SK-N-SH (cell line): ENCODE measurements at regions not wholly inside any gene's neighbourhood (a gene's known extent, or its start where the extent isn't known, plus 50 kb on each side); places are given as distances from the start of the nearest gene placed in this dataset.

Experiments
- CTCF ChIA-PET: fragments of 300-600, 350-600 bp; formaldehyde crosslinking; extraction: SDS; loops from one replicate; lab custom pipeline; 2021; lab: Yijun Ruan, JAX
- POLR2A ChIA-PET: fragments of 350-600 bp; sonication (Branson Sonifier 250); formaldehyde crosslinking; extraction: SDS; loops from one replicate; lab custom pipeline; 2020; ENCODE audit warnings: antibody characterized with exemption, inconsistent platforms; lab: Yijun Ruan, JAX
- DNase-seq: peaks from one replicate; pipeline ENCODE4 v3.0.0; 2012
- H2AFZ ChIP-seq: fragments of 200-600 bp; sonication (generic); 2 replicates; pipeline ENCODE4 v1.8.1; 2016; ENCODE audit warnings: antibody characterized with exemption, mild to moderate bottlenecking, low read depth
- H3F3A ChIP-seq: fragments of 200-600 bp; sonication (generic); replicated peaks from 2 replicates; pipeline ENCODE3; 2016; ENCODE audit warnings: antibody characterized with exemption, mild to moderate bottlenecking; ENCODE audit not compliant: insufficient read depth
- H3K27ac ChIP-seq, 2 experiments: fragments of 200-500 bp in 1 of 2; fragments of 200-600 bp in 1 of 2; sonication (Bioruptor generic) in 1 of 2; sonication (generic), shearing (Covaris generic) in 1 of 2; 2 replicates each; pipeline versions ENCODE4 v1.5.1 to v1.6.1; 2014 to 2016; ENCODE audit warnings: low read depth in 2 of 2, inconsistent platforms in 1 of 2, low read length in 1 of 2, mild to moderate bottlenecking in 1 of 2, mixed read lengths in 1 of 2
- H3K27me3 ChIP-seq: fragments of 200-600 bp; sonication (generic), shearing (Covaris generic); 2 replicates; pipeline ENCODE4 v1.6.1; 2016; ENCODE audit warnings: mixed run types; ENCODE audit not compliant: insufficient read depth
- H3K36me3 ChIP-seq, 2 experiments: fragments of 200-500 bp in 1 of 2; fragments of 200-600 bp in 1 of 2; sonication (Bioruptor generic) in 1 of 2; sonication (generic) in 1 of 2; replicated peaks in 1 of 2; 2 replicates each; pipeline versions ENCODE3 to v1.5.1; 2014 to 2016; ENCODE audit warnings: low read length in 1 of 2, mild to moderate bottlenecking in 1 of 2; ENCODE audit not compliant: insufficient read depth in 2 of 2, control insufficient read depth in 1 of 2
- H3K4me1 ChIP-seq, 2 experiments: fragments of 200-500 bp in 1 of 2; fragments of 200-600 bp in 1 of 2; sonication (Bioruptor generic) in 1 of 2; sonication (generic), shearing (Covaris generic) in 1 of 2; 2 replicates each; pipeline versions ENCODE4 v1.5.1 to v1.6.1; 2014 to 2016; ENCODE audit warnings: low read depth in 1 of 2, low read length in 1 of 2, mixed run types in 1 of 2; ENCODE audit not compliant: insufficient read depth in 2 of 2, control insufficient read depth in 1 of 2
- H3K4me2 ChIP-seq: fragments of 200-600 bp; sonication (generic), shearing (Covaris generic); 2 replicates; pipeline ENCODE4 v1.6.1; 2017; ENCODE audit warnings: mixed run types
- H3K4me3 ChIP-seq, 2 experiments: fragments of 200-500 bp in 1 of 2; fragments of 200-600 bp in 1 of 2; sonication (Bioruptor generic) in 1 of 2; sonication (generic), shearing (Covaris generic) in 1 of 2; 2 replicates each; pipeline versions ENCODE4 v1.5.1 to v1.8.1; 2014 to 2016; ENCODE audit warnings: low read depth in 2 of 2, inconsistent platforms in 1 of 2, low read length in 1 of 2, mild to moderate bottlenecking in 1 of 2, mixed read lengths in 1 of 2, moderate library complexity in 1 of 2
- H3K79me2 ChIP-seq: fragments of 200-600 bp; sonication (generic); 2 replicates; pipeline ENCODE4 v1.8.1; 2017; ENCODE audit warnings: mild to moderate bottlenecking; ENCODE audit not compliant: insufficient read depth
- H3K9ac ChIP-seq: fragments of 200-600 bp; sonication (generic); 2 replicates; pipeline ENCODE4 v1.6.1; 2017; ENCODE audit warnings: mixed run types
- H3K9me2 ChIP-seq: fragments of 200-600 bp; sonication (generic); 2 replicates; pipeline ENCODE4 v1.6.1; 2017; ENCODE audit warnings: mixed run types
- H3K9me3 ChIP-seq: fragments of 200-600 bp; sonication (generic); 2 replicates; pipeline ENCODE4 v1.6.1; 2017; ENCODE audit warnings: mixed run types, mild to moderate bottlenecking, moderate library complexity
- H4K20me1 ChIP-seq: fragments of 200-600 bp; sonication (generic); 2 replicates; pipeline ENCODE4 v1.6.1; 2017; ENCODE audit warnings: mild to moderate bottlenecking, mixed run types; ENCODE audit not compliant: insufficient read depth
- CHD2 ChIP-seq: fragments of 150-350 bp; IDR thresholded peaks from 2 replicates; pipeline ENCODE4 v1.6.1; 2018; ENCODE audit warnings: low read length; ENCODE audit not compliant: partially characterized antibody
- EP300 ChIP-seq, 2 experiments: IDR thresholded peaks; 2 replicates each; pipeline versions ENCODE4 v1.4.0 to v1.6.1; 2012; ENCODE audit warnings: borderline replicate concordance in 1 of 2, low read depth in 1 of 2, low read length in 1 of 2
- EZH2phosphoT487 ChIP-seq: fragments of 200-600 bp; sonication (generic); IDR thresholded peaks from 2 replicates; pipeline ENCODE4 v1.6.1; 2017; ENCODE audit warnings: low read depth, mixed run types, mild to moderate bottlenecking, antibody characterized with exemption, moderate library complexity, borderline replicate concordance
- FOSL2 ChIP-seq: IDR thresholded peaks from 2 replicates; pipeline ENCODE4 v1.4.0; 2012; ENCODE audit warnings: low read depth, mild to moderate bottlenecking, moderate library complexity, borderline replicate concordance
- FOXM1 ChIP-seq: IDR thresholded peaks from 2 replicates; pipeline ENCODE4 v1.4.0; 2012; ENCODE audit warnings: low read depth, mild to moderate bottlenecking
- MAX ChIP-seq: IDR thresholded peaks from 2 replicates; pipeline ENCODE4 v1.4.0; 2012; ENCODE audit warnings: low read depth
- MEF2A ChIP-seq: IDR thresholded peaks from 2 replicates; pipeline ENCODE4 v1.4.0; 2012; ENCODE audit warnings: low read depth, borderline replicate concordance
- NFIC ChIP-seq: IDR thresholded peaks from 2 replicates; pipeline ENCODE4 v1.4.0; 2012; ENCODE audit warnings: borderline replicate concordance
- PBX3 ChIP-seq: IDR thresholded peaks from 2 replicates; pipeline ENCODE4; 2012
- RCOR1 ChIP-seq: fragments of 150-350 bp; IDR thresholded peaks from 2 replicates; pipeline ENCODE4 v1.6.1; 2017; ENCODE audit warnings: antibody characterized with exemption, low read length
- REST ChIP-seq: IDR thresholded peaks from 2 replicates; pipeline ENCODE4 v1.6.1; 2012; ENCODE audit warnings: mild to moderate bottlenecking, low read depth, low read length, moderate library complexity
- TAF1 ChIP-seq: IDR thresholded peaks from 2 replicates; pipeline ENCODE4 v1.6.1; 2012; ENCODE audit warnings: low read depth, mild to moderate bottlenecking, low read length, moderate library complexity, borderline replicate concordance
- TCF12 ChIP-seq: IDR thresholded peaks from 2 replicates; pipeline ENCODE4 v1.4.0; 2012
- TEAD4 ChIP-seq: IDR thresholded peaks from 2 replicates; pipeline ENCODE4 v1.4.0; 2012; ENCODE audit warnings: mild to moderate bottlenecking, borderline replicate concordance; ENCODE audit not compliant: insufficient read depth
- WGBS: methylation state at CpG from one replicate; pipeline ENCODE4 v1.1.6; 2017; ENCODE audit warnings: low lambda C conversion rate; 5-methylcytosine and 5-hydroxymethylcytosine counted together
- TF ChIP-seq, protein P1 (sequence below): IDR thresholded peaks from 2 replicates; pipeline ENCODE4 v1.4.0; 2012; ENCODE audit warnings: low read depth, borderline replicate concordance
- TF ChIP-seq, protein P2 (sequence below): fragments of 150-350 bp; IDR thresholded peaks from 2 replicates; pipeline ENCODE4 v1.6.1; 2017; ENCODE audit warnings: antibody characterized with exemption, low read length, low read depth, borderline replicate concordance

DNA sequence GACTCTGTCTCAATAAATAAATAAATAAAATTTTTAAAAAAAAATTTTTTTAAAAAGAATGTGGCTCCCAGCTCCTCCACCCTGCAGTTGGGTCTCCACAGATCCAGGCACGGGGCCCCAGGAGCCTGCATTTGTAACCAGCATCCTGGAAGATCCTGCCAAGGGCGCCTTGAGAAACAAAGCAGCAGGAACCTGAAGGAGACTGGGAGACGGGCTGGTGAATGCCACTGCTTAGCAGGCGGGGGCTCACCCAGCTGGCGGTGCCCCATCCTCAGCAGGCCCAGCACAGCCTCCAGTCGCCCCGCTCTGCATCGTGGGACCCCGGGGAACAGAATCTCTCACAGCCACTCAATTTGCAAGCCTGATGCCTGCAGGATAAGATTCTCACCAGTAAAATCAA lies 187.5 kb upstream of the SALL3 start:
- no peaks in the 10 kb centered on the region for H3K9me2 ChIP-seq
- H3K27ac ChIP-seq = no peak overlapping the region
- H3K9me3 ChIP-seq = no peaks in the 10 kb centered on the region
- H3K36me3 ChIP-seq = no peaks in the 10 kb centered on the region
- no peak overlapping the region for H3K9ac ChIP-seq
- WGBS = 5% methylated on average over 8 of the region's 9 CpGs
- no peak overlapping the region for H2AFZ ChIP-seq
- no peaks in the 10 kb centered on the region for H3K79me2 ChIP-seq
- POLR2A ChIA-PET = no interaction called here
- no peaks in the 10 kb centered on the region for H3F3A ChIP-seq
- no peaks in the 10 kb centered on the region for H4K20me1 ChIP-seq
- DNase-seq = no peak
- no peaks in the 10 kb centered on the region for H3K4me1 ChIP-seq
- TF ChIP-seq, protein P1, sequence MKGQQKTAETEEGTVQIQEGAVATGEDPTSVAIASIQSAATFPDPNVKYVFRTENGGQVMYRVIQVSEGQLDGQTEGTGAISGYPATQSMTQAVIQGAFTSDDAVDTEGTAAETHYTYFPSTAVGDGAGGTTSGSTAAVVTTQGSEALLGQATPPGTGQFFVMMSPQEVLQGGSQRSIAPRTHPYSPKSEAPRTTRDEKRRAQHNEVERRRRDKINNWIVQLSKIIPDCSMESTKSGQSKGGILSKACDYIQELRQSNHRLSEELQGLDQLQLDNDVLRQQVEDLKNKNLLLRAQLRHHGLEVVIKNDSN = no peak
- TF ChIP-seq TCF12 (no peak), MAX (no peak), FOXM1 (no peak), EZH2phosphoT487 (no peak), NFIC (no peak), TAF1 (no peak)
- TF ChIP-seq, protein P2, sequence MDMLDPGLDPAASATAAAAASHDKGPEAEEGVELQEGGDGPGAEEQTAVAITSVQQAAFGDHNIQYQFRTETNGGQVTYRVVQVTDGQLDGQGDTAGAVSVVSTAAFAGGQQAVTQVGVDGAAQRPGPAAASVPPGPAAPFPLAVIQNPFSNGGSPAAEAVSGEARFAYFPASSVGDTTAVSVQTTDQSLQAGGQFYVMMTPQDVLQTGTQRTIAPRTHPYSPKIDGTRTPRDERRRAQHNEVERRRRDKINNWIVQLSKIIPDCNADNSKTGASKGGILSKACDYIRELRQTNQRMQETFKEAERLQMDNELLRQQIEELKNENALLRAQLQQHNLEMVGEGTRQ = no peak
- CTCF ChIA-PET = no interaction called here
- H3K4me3 ChIP-seq = no peak overlapping the region
- H3K27me3 ChIP-seq = peaks cover 25% of the 10 kb centered on the region
- H3K4me2 ChIP-seq = no peak overlapping the region

- Histone ChIP-seq H3K9ac (no peak overlapping the region), H3K4me3 (no peak overlapping the region), H3K9me3 (no peaks in the 10 kb centered on the region), H3K27ac (no peak overlapping the region), H3K4me2 (no peak overlapping the region), H4K20me1 (no peaks in the 10 kb centered on the region), H2AFZ (no peak overlapping the region), H3K4me1 (no peaks in the 10 kb centered on the region), H3K36me3 (no peaks in the 10 kb centered on the region), H3K9me2 (no peaks in the 10 kb centered on the region), H3K27me3 (peaks cover 24% of the 10 kb centered on the region), H3K79me2 (no peaks in the 10 kb centered on the region), H3F3A (no peaks in the 10 kb centered on the region)
- 41% methylated on average over 16 of the region's 20 CpGs for whole genome bisulfite sequencing
- no peak for DNase-seq
- TF ChIP-seq RCOR1 (no peak), EZH2phosphoT487 (no peak), TAF1 (no peak), PBX3 (no peak), CHD2 (no peak), MEF2A (no peak), FOSL2 (no peak), EP300 (IDR thresholded peaks at IDR 0.05; ENCODE audit: borderline replicate concordance in 1 of 2, low read depth in 1 of 2, low read length in 1 of 2) (no peak), TEAD4 (no peak), REST (no peak)
- TF ChIP-seq, protein P1 = no peak
- ChIA-PET POLR2A (no interaction called here), CTCF (no interaction called here)
Measured at GRCh38 chr18:78792736-78793135, 186.9 kb upstream of the SALL3 start.
